ENCODE measurements at regions not wholly inside any gene's neighbourhood (a gene's known extent, or its start where the extent isn't known, plus 50 kb on each side); places are given as distances from the start of the nearest gene placed in this dataset.
"Not testable (repeated sequence)": the region's sequence is repeated elsewhere in the genome, so short reads cannot be mapped to it uniquely, and the experiment has no call there.

DNA sequence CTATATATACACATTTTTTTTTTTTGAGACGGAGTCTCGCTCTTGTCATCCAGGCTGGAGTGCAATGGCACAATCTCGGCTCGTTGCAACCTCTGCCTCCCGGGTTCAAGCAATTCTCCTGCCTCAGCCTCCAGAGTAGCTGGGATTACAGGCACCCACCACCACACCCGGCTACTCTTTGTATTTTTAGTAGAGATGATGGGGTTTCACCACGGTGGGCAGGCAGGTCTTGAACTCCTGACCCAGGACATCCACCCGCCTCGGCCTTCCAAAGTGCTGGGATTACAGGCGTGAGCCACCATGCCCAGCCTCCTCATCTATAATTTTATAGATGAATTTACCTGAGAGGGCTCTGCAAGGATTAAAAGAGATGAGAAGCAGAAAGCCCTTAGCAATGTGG, 274.0 kb downstream of the FAM43A start:
- TF ChIP-seq POLR2A (IDR thresholded peaks at IDR 0.05; ENCODE audit: low read length); RFX5 (IDR thresholded peaks at IDR 0.05); FOSL2 (IDR thresholded peaks at IDR 0.05); FOSL2 (CRISPR knock-in tag; IDR thresholded peaks at IDR 0.05); HDAC2 (IDR thresholded peaks at IDR 0.05); MAZ (IDR thresholded peaks at IDR 0.05; ENCODE audit: borderline replicate concordance, low read depth, low read length); PHF8 (IDR thresholded peaks at IDR 0.05; ENCODE audit: borderline replicate concordance, low read depth); CHD2 (IDR thresholded peaks at IDR 0.05; ENCODE audit: low read length, partially characterized antibody); MYC (IDR thresholded peaks at IDR 0.05; ENCODE audit: borderline replicate concordance, low read length); JUNB (IDR thresholded peaks at IDR 0.05); SMC3 (IDR thresholded peaks at IDR 0.05); TP53 (CRISPR knock-in tag; IDR thresholded peaks at IDR 0.05): not testable (repeated sequence)
- TF ChIP-seq, protein P1, sequence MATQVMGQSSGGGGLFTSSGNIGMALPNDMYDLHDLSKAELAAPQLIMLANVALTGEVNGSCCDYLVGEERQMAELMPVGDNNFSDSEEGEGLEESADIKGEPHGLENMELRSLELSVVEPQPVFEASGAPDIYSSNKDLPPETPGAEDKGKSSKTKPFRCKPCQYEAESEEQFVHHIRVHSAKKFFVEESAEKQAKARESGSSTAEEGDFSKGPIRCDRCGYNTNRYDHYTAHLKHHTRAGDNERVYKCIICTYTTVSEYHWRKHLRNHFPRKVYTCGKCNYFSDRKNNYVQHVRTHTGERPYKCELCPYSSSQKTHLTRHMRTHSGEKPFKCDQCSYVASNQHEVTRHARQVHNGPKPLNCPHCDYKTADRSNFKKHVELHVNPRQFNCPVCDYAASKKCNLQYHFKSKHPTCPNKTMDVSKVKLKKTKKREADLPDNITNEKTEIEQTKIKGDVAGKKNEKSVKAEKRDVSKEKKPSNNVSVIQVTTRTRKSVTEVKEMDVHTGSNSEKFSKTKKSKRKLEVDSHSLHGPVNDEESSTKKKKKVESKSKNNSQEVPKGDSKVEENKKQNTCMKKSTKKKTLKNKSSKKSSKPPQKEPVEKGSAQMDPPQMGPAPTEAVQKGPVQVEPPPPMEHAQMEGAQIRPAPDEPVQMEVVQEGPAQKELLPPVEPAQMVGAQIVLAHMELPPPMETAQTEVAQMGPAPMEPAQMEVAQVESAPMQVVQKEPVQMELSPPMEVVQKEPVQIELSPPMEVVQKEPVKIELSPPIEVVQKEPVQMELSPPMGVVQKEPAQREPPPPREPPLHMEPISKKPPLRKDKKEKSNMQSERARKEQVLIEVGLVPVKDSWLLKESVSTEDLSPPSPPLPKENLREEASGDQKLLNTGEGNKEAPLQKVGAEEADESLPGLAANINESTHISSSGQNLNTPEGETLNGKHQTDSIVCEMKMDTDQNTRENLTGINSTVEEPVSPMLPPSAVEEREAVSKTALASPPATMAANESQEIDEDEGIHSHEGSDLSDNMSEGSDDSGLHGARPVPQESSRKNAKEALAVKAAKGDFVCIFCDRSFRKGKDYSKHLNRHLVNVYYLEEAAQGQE (IDR thresholded peaks at IDR 0.05) = not testable (repeated sequence)
- TF ChIP-seq, protein P2, sequence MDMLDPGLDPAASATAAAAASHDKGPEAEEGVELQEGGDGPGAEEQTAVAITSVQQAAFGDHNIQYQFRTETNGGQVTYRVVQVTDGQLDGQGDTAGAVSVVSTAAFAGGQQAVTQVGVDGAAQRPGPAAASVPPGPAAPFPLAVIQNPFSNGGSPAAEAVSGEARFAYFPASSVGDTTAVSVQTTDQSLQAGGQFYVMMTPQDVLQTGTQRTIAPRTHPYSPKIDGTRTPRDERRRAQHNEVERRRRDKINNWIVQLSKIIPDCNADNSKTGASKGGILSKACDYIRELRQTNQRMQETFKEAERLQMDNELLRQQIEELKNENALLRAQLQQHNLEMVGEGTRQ (IDR thresholded peaks at IDR 0.05) = not testable (repeated sequence)
- TF ChIP-seq, protein P3, sequence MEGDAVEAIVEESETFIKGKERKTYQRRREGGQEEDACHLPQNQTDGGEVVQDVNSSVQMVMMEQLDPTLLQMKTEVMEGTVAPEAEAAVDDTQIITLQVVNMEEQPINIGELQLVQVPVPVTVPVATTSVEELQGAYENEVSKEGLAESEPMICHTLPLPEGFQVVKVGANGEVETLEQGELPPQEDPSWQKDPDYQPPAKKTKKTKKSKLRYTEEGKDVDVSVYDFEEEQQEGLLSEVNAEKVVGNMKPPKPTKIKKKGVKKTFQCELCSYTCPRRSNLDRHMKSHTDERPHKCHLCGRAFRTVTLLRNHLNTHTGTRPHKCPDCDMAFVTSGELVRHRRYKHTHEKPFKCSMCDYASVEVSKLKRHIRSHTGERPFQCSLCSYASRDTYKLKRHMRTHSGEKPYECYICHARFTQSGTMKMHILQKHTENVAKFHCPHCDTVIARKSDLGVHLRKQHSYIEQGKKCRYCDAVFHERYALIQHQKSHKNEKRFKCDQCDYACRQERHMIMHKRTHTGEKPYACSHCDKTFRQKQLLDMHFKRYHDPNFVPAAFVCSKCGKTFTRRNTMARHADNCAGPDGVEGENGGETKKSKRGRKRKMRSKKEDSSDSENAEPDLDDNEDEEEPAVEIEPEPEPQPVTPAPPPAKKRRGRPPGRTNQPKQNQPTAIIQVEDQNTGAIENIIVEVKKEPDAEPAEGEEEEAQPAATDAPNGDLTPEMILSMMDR (IDR thresholded peaks at IDR 0.05) = not testable (repeated sequence)

All from A549 (cell line).